CD8-positive, alpha-beta memory T cell (primary cell): ENCODE measurements at regions not wholly inside any gene's neighbourhood (a gene's known extent, or its start where the extent isn't known, plus 50 kb on each side); places are given as distances from the start of the nearest gene placed in this dataset.
A peak's percentile ranks its signal among the peaks of the same experiment; 100 is the strongest.

Experiments used
- CTCF ChIA-PET: fragments of 350-600 bp; sonication (Branson Sonifier 250); formaldehyde crosslinking; loops from one replicate; lab custom pipeline; 2021; ENCODE audit warnings: antibody characterized with exemption; lab: Charles Lee
- POLR2A ChIA-PET: fragments of 350-600 bp; sonication (Branson Sonifier 250); formaldehyde crosslinking; loops from one replicate; lab custom pipeline; 2021; ENCODE audit warnings: antibody characterized with exemption; lab: Charles Lee
- DNase-seq, 5 donors: peaks; one replicate each; pipeline versions ENCODE4 v3.0.0 to v3.0.0-alpha.2; 2020 to 2022; ENCODE audit warnings: mixed read lengths in 1 of 5
- H3K27ac ChIP-seq: one replicate; pipeline ENCODE4 v1.7.0; 2013; ENCODE audit warnings: low read depth, mild to moderate bottlenecking, low read length, moderate library complexity
- H3K27me3 ChIP-seq: 2 replicates; pipeline ENCODE4 v1.7.0; 2013; ENCODE audit warnings: low read length, mild to moderate bottlenecking; ENCODE audit not compliant: insufficient read depth, poor library complexity, severe bottlenecking
- H3K36me3 ChIP-seq: 2 replicates; pipeline ENCODE4 v1.7.0; 2013; ENCODE audit warnings: mild to moderate bottlenecking, low read length, moderate library complexity; ENCODE audit not compliant: insufficient read depth
- H3K4me1 ChIP-seq: 2 replicates; pipeline ENCODE4 v1.7.0; 2013; ENCODE audit warnings: mild to moderate bottlenecking, low read length, moderate library complexity; ENCODE audit not compliant: insufficient read depth
- H3K4me3 ChIP-seq: 2 replicates; pipeline ENCODE4 v1.7.0; 2013; ENCODE audit warnings: mild to moderate bottlenecking, low read length
- H3K9me3 ChIP-seq: 2 replicates; pipeline ENCODE4 v1.7.0; 2013; ENCODE audit warnings: mild to moderate bottlenecking, low read length
- H3K27ac Mint-ChIP-seq, 8 donors: one replicate each; pipeline ENCODE4 v1.8.0; 2020 to 2021; ENCODE audit warnings: mixed read lengths in 8 of 8, mild to moderate bottlenecking in 6 of 8, inconsistent platforms in 3 of 8, moderate library complexity in 3 of 8
- H3K27me3 Mint-ChIP-seq, 2 donors: one replicate each; pipeline ENCODE4 v1.8.0; 2020 to 2021; ENCODE audit warnings: mixed read lengths in 2 of 2, mild to moderate bottlenecking in 1 of 2, moderate library complexity in 1 of 2
- H3K36me3 Mint-ChIP-seq, 3 donors: one replicate each; pipeline ENCODE4 v1.8.0; 2020 to 2021; ENCODE audit warnings: mixed read lengths in 3 of 3, inconsistent platforms in 1 of 3, mild to moderate bottlenecking in 1 of 3
- H3K4me1 Mint-ChIP-seq, 3 donors: one replicate each; pipeline ENCODE4 v1.8.0; 2020 to 2021; ENCODE audit warnings: mixed read lengths in 3 of 3, inconsistent platforms in 1 of 3, mild to moderate bottlenecking in 1 of 3
- H3K4me3 Mint-ChIP-seq, 7 donors: one replicate each; pipeline ENCODE4 v1.8.0; 2020 to 2021; ENCODE audit warnings: mixed read lengths in 7 of 7, mild to moderate bottlenecking in 6 of 7, moderate library complexity in 4 of 7, inconsistent platforms in 2 of 7
- H3K9me3 Mint-ChIP-seq, 5 donors: one replicate each; pipeline ENCODE4 v1.8.0; 2020 to 2022; ENCODE audit warnings: mixed read lengths in 5 of 5, mild to moderate bottlenecking in 3 of 5, moderate library complexity in 2 of 5, inconsistent platforms in 1 of 5

DNA sequence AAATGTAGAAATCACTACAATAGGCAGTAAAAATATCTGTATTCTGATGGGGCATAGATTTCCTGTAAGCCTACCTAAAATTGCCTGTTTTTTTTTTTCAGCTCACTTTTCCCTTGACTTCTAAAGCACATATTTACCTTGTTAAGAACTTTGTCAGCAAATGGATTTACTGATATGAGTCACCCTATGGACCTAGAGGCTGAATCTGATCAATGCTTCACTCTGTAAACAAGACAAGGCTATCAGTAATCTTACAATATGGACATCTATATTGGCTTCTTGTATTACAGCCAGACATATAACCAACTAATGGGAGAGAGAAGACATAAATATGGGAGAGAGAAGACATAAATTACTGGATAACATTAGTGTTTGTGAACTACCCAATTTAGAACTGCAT is 792.7 kb upstream of the CHD1 start:
- Mint-ChIP-seq H3K9me3 (no peaks in the 10 kb centered on the region), H3K36me3 (no peaks in the 10 kb centered on the region), H3K27ac (no peak overlapping the region), H3K27me3 (no peaks in the 10 kb centered on the region), H3K4me3 (no peak overlapping the region), H3K4me1 (no peaks in the 10 kb centered on the region)
- ChIA-PET POLR2A (no interaction called here), CTCF (no interaction called here)
- Histone ChIP-seq H3K4me3 (no peak overlapping the region), H3K36me3 (no peaks in the 10 kb centered on the region), H3K4me1 (no peaks in the 10 kb centered on the region), H3K9me3 (no peaks in the 10 kb centered on the region), H3K27me3 (no peaks in the 10 kb centered on the region), H3K27ac (no peak overlapping the region)
- DNase-seq = no peak

DNA sequence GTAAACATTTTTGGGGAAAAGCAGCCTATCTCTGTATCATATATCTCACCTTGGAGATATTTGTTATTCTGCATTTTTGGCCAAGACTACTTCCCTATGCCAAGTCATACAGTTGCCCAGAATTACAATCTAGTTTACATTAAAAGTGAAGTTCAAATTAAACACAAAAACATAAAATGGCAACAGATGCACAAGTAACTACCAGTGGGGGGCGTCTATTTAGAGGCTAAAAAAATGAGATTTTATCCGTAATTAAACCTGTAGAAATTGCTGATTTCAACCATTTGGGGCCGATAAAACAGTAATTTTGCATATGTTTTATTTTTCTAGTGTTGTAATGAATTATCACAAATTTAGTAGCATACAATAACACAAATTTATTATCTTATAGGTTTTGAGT is 787.1 kb upstream of the CHD1 start:
- H3K9me3 ChIP-seq = no peaks in the 10 kb centered on the region
- H3K27ac ChIP-seq = no peak overlapping the region
- Mint-ChIP-seq H3K27ac (no peak overlapping the region), H3K4me3 (no peak overlapping the region), H3K4me1 (no peaks in the 10 kb centered on the region), H3K9me3 (peaks cover 0 to 8% (median 3%) of the 10 kb centered on the region in 5 donors), H3K27me3 (no peaks in the 10 kb centered on the region), H3K36me3 (no peaks in the 10 kb centered on the region)
- no peak overlapping the region for H3K4me3 ChIP-seq
- no peaks in the 10 kb centered on the region for H3K4me1 ChIP-seq
- no peaks in the 10 kb centered on the region for H3K36me3 ChIP-seq
- ChIA-PET POLR2A (no interaction called here), CTCF (no interaction called here)
- no peaks in the 10 kb centered on the region for H3K27me3 ChIP-seq
- no peak for DNase-seq

DNA sequence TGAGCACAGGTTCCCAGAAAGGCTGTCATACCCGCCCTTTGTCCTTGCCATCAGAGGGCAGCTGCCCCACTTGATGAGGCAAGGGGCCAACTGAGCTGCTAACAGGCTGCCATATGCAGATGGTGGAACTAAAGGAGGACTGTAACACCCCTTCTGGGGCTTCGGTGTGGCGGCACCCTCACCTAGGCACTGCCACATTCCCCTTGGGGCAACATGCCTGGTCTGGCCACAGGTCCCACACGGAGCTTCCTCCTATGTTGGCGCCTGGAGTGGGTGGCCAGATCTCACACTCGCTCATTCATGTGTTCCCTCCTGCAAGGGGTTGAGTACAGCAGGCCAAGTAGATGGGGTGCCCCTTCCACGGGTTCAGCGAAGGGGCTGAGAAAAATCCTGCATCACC is 777.4 kb upstream of the CHD1 start:
- no peak for DNase-seq
- Mint-ChIP-seq H3K27me3 (no peaks in the 10 kb centered on the region), H3K36me3 (no peaks in the 10 kb centered on the region), H3K4me1 (no peaks in the 10 kb centered on the region), H3K4me3 (no peak overlapping the region), H3K27ac (peak overlapping the region in 1 of 8 donors; percentile 61), H3K9me3 (peaks cover 0 to 6% (median 0%) of the 10 kb centered on the region in 5 donors)
- no peaks in the 10 kb centered on the region for H3K4me1 ChIP-seq
- no peaks in the 10 kb centered on the region for H3K36me3 ChIP-seq
- CTCF ChIA-PET = no interaction called here
- no peak overlapping the region for H3K27ac ChIP-seq
- H3K27me3 ChIP-seq = no peaks in the 10 kb centered on the region
- no peaks in the 10 kb centered on the region for H3K9me3 ChIP-seq
- no peak overlapping the region for H3K4me3 ChIP-seq
- POLR2A ChIA-PET = no interaction called here

DNA sequence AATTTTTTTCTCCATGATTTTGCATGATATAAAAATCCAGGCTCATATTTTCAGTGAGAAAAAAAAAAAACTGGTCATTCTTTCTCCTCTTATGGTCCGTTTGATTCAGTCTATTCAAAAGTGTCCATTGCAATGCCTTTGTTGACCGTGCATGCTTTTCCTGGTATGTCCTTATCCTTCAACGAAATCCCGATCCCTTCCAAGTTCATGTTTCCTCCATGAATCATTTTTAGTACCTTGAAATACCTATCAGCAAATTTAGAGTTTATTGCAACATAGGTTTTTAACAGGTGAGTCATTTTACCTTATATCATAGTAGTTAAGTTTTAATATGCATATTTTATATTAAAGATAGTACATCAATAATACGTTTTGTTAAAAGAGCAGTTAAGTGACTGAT is 773.8 kb upstream of the CHD1 start:
- no peaks in the 10 kb centered on the region for H3K4me1 ChIP-seq
- Mint-ChIP-seq H3K27ac (no peak overlapping the region), H3K4me1 (no peaks in the 10 kb centered on the region), H3K27me3 (no peaks in the 10 kb centered on the region), H3K36me3 (no peaks in the 10 kb centered on the region), H3K9me3 (peaks cover 0 to 9% (median 0%) of the 10 kb centered on the region in 5 donors), H3K4me3 (no peak overlapping the region)
- H3K4me3 ChIP-seq = no peak overlapping the region
- no peak overlapping the region for H3K27ac ChIP-seq
- no peaks in the 10 kb centered on the region for H3K36me3 ChIP-seq
- ChIA-PET CTCF (no interaction called here), POLR2A (no interaction called here)
- no peaks in the 10 kb centered on the region for H3K27me3 ChIP-seq
- DNase-seq = no peak
- no peaks in the 10 kb centered on the region for H3K9me3 ChIP-seq

DNA sequence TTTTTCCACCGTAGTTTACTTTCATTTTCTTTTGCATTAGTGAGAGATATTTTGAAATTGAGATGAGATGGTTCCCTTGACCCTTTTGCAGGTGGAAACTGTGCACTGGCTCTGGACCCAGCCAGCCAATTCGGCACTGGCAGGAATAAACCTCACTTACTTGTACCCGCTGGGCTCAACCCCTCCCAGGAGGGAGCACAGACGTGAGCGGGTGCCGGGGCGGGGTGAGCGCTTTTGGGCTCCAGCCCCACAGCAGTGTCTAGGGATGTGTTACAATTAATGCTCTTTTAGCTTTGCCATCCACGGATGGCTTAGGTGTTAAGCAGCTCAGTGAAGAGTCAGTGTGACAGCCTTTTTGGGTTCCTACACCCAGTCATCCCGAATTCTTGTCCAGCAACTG is 766.1 kb upstream of the CHD1 start:
- ChIA-PET CTCF (no interaction called here), POLR2A (no interaction called here)
- H3K4me3 ChIP-seq = no peak overlapping the region
- H3K27ac ChIP-seq = no peak overlapping the region
- Mint-ChIP-seq H3K27me3 (peaks cover 0 to 2% of the 10 kb centered on the region in 2 donors), H3K9me3 (peaks cover 0 to 14% (median 0%) of the 10 kb centered on the region in 5 donors), H3K36me3 (no peaks in the 10 kb centered on the region), H3K27ac (peak overlapping the region in 1 of 8 donors; percentile 37), H3K4me1 (no peaks in the 10 kb centered on the region), H3K4me3 (no peak overlapping the region)
- H3K27me3 ChIP-seq = no peaks in the 10 kb centered on the region
- DNase-seq = no peak
- no peaks in the 10 kb centered on the region for H3K9me3 ChIP-seq
- no peaks in the 10 kb centered on the region for H3K4me1 ChIP-seq
- no peaks in the 10 kb centered on the region for H3K36me3 ChIP-seq

DNA sequence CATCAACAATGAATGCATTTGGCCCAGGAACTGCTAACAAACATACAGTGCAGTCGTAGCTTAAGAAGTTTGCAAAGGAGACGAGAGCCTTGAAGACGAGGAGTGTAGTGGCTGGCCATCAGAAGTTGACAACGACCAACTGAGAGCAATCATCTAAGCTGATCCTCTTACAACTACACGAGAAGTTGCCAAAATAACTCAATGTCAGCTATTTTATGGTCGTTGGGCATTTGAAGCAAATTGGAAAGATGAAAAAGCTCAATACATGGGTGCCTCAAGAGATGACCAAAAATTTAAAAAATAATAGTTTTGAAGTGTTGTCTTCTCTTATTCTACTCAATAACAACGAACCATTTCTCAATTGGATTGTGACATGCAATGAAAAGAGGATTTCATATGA is 757.7 kb upstream of the CHD1 start:
- POLR2A ChIA-PET = no interaction called here
- H3K36me3 Mint-ChIP-seq = no peaks in the 10 kb centered on the region
- no peaks in the 10 kb centered on the region for H3K9me3 ChIP-seq
- H3K27ac Mint-ChIP-seq = no peak overlapping the region
- H3K9me3 Mint-ChIP-seq = peaks cover 0 to 18% (median 3%) of the 10 kb centered on the region in 5 donors
- H3K4me1 ChIP-seq = no peaks in the 10 kb centered on the region
- CTCF ChIA-PET = no interaction called here
- H3K27me3 Mint-ChIP-seq = no peaks in the 10 kb centered on the region
- no peaks in the 10 kb centered on the region for H3K36me3 ChIP-seq
- H3K27ac ChIP-seq = no peak overlapping the region
- H3K4me1 Mint-ChIP-seq = no peaks in the 10 kb centered on the region
- DNase-seq = no peak
- no peaks in the 10 kb centered on the region for H3K27me3 ChIP-seq
- H3K4me3 Mint-ChIP-seq = no peak overlapping the region
- H3K4me3 ChIP-seq = no peak overlapping the region

DNA sequence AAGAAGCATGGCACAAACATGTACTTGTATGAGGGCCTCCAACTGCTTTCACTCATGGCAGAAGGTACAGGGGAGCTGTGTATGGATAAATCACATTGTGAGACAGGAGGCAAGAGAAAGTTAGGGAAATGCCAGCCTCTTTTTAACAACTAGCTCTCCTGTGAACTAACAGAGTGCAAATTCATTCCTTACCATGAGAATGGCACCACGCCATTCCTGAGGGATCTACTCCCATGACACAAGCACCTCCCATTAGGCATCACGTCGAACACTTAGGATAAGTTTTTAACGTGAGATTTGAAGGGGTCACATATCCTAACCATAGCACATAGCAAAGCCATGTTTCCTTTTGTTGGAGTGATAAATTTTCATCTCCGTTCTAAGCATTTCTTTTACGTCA is 747.2 kb upstream of the CHD1 start:
- Mint-ChIP-seq H3K9me3 (peaks cover 0 to 20% (median 3%) of the 10 kb centered on the region in 5 donors), H3K27ac (no peak overlapping the region), H3K36me3 (no peaks in the 10 kb centered on the region), H3K4me1 (no peaks in the 10 kb centered on the region), H3K27me3 (no peaks in the 10 kb centered on the region), H3K4me3 (no peak overlapping the region)
- POLR2A ChIA-PET = no interaction called here
- H3K9me3 ChIP-seq = no peaks in the 10 kb centered on the region
- H3K4me1 ChIP-seq = no peaks in the 10 kb centered on the region
- H3K36me3 ChIP-seq = no peaks in the 10 kb centered on the region
- H3K27ac ChIP-seq = no peak overlapping the region
- no peak overlapping the region for H3K4me3 ChIP-seq
- no peak for DNase-seq
- no peaks in the 10 kb centered on the region for H3K27me3 ChIP-seq
- CTCF ChIA-PET = no interaction called here

DNA sequence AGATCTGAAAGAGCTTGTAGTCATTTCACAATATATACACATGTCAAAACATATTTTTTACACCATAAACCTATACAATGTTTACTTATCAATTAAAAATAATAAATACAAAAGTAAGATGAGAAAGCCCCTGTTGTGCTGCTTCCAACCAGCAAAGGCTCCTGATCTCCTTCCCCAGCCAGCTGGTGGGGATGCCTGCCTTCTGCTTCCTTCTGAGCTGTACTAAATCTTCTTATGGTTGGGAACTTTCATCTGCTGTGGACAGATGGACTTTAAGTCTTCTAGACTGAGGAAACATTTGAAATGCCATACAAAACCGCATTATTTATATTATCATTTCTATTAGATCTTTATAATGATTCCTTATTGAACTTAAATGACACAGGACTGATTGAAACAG is 745.3 kb upstream of the CHD1 start:
- H3K4me3 ChIP-seq = no peak overlapping the region
- Mint-ChIP-seq H3K27ac (no peak overlapping the region), H3K4me1 (no peaks in the 10 kb centered on the region), H3K27me3 (no peaks in the 10 kb centered on the region), H3K4me3 (no peak overlapping the region), H3K9me3 (peaks cover 0 to 12% (median 3%) of the 10 kb centered on the region in 5 donors), H3K36me3 (no peaks in the 10 kb centered on the region)
- no peaks in the 10 kb centered on the region for H3K9me3 ChIP-seq
- H3K4me1 ChIP-seq = no peaks in the 10 kb centered on the region
- no peaks in the 10 kb centered on the region for H3K27me3 ChIP-seq
- DNase-seq = no peak
- CTCF ChIA-PET = no interaction called here
- POLR2A ChIA-PET = no interaction called here
- H3K36me3 ChIP-seq = no peaks in the 10 kb centered on the region
- no peak overlapping the region for H3K27ac ChIP-seq

DNA sequence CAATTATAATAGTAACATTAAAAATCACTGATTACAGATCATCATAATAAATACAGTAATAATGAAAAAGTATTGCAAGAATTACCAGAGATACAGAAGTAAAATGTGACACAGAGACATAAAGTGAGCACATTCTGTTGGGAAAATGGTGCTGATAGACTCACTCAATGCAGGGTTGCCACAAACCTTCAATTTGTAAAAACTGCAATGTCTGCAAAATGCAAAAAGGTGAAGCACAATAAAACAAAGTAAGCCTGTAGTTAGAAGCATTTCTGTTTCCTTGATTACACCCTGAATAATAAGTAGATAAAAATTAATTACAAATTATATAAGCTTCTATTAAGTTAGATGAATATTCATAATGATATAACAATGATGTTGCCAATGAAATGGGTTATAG is 736.2 kb upstream of the CHD1 start:
- no peaks in the 10 kb centered on the region for H3K36me3 ChIP-seq
- Mint-ChIP-seq H3K27me3 (no peaks in the 10 kb centered on the region), H3K36me3 (no peaks in the 10 kb centered on the region), H3K27ac (no peak overlapping the region), H3K4me3 (no peak overlapping the region), H3K4me1 (no peaks in the 10 kb centered on the region), H3K9me3 (peaks cover 0 to 15% (median 3%) of the 10 kb centered on the region in 5 donors)
- DNase-seq = no peak
- POLR2A ChIA-PET = no interaction called here
- no peaks in the 10 kb centered on the region for H3K4me1 ChIP-seq
- CTCF ChIA-PET = no interaction called here
- H3K9me3 ChIP-seq = no peaks in the 10 kb centered on the region
- no peaks in the 10 kb centered on the region for H3K27me3 ChIP-seq
- no peak overlapping the region for H3K4me3 ChIP-seq
- H3K27ac ChIP-seq = no peak overlapping the region
